Smooth muscle cell (in vitro differentiated cells): ENCODE measurements at regions not wholly inside any gene's neighbourhood (a gene's known extent, or its start where the extent isn't known, plus 50 kb on each side); places are given as distances from the start of the nearest gene placed in this dataset.

Experiments
- DNase-seq: peaks from one replicate; lab custom pipeline; 2025; ENCODE audit not compliant: unreplicated experiment; lab: John Stamatoyannopoulos, UW
- H2AFZ ChIP-seq: fragments of 200-600 bp; sonication (generic); 2 replicates; pipeline ENCODE4 v1.6.0; 2016; ENCODE audit warnings: antibody characterized with exemption, low read depth, mild to moderate bottlenecking
- H3F3A ChIP-seq: fragments of 200-600 bp; sonication (generic); 2 replicates; pipeline ENCODE4 v1.6.0; 2017; ENCODE audit warnings: antibody characterized with exemption, low read depth
- H3K27ac ChIP-seq: fragments of 200-600 bp; sonication (generic); 2 replicates; pipeline ENCODE4 v1.5.1; 2016; ENCODE audit warnings: low read depth, mild to moderate bottlenecking
- H3K27me3 ChIP-seq: fragments of 200-600 bp; sonication (generic); 2 replicates; pipeline ENCODE4 v1.6.1; 2016; ENCODE audit warnings: low read depth, mild to moderate bottlenecking
- H3K36me3 ChIP-seq: fragments of 200-600 bp; sonication (generic); 2 replicates; pipeline ENCODE4 v1.5.1; 2016; ENCODE audit warnings: low read depth
- H3K4me1 ChIP-seq: fragments of 200-600 bp; sonication (generic); 2 replicates; pipeline ENCODE4 v1.5.1; 2016; ENCODE audit warnings: low read depth
- H3K4me2 ChIP-seq: fragments of 200-600 bp; sonication (generic); 2 replicates; pipeline ENCODE4 v1.6.0; 2016; ENCODE audit warnings: mild to moderate bottlenecking
- H3K4me3 ChIP-seq: fragments of 200-600 bp; sonication (generic); 2 replicates; pipeline ENCODE4 v1.5.1; 2016; ENCODE audit warnings: mild to moderate bottlenecking
- H3K79me2 ChIP-seq: fragments of 200-600 bp; sonication (generic); 2 replicates; pipeline ENCODE4 v1.6.0; 2016; ENCODE audit warnings: low read depth, mild to moderate bottlenecking
- H3K9ac ChIP-seq: fragments of 200-600 bp; sonication (generic); 2 replicates; pipeline ENCODE4 v1.6.0; 2016; ENCODE audit warnings: low read depth
- H3K9me3 ChIP-seq: fragments of 200-600 bp; sonication (generic); replicated peaks from 2 replicates; pipeline ENCODE4 v1.5.1; 2016; ENCODE audit warnings: low read depth
- H4K20me1 ChIP-seq: fragments of 200-600 bp; sonication (generic); 2 replicates; pipeline ENCODE4 v1.6.0; 2016; ENCODE audit warnings: low read depth
- WGBS: methylation state at CpG from one replicate; pipeline ENCODE4 v1.1.7; 2016; ENCODE audit warnings: low lambda C conversion rate; 5-methylcytosine and 5-hydroxymethylcytosine counted together
- TF ChIP-seq, protein P1 (sequence below): fragments of 200-600 bp; sonication (generic); IDR thresholded peaks from 2 replicates; pipeline ENCODE4 v1.5.1; 2017; ENCODE audit warnings: borderline replicate concordance, mild to moderate bottlenecking, antibody characterized with exemption; ENCODE audit not compliant: insufficient read depth, poor library complexity, severe bottlenecking

DNA sequence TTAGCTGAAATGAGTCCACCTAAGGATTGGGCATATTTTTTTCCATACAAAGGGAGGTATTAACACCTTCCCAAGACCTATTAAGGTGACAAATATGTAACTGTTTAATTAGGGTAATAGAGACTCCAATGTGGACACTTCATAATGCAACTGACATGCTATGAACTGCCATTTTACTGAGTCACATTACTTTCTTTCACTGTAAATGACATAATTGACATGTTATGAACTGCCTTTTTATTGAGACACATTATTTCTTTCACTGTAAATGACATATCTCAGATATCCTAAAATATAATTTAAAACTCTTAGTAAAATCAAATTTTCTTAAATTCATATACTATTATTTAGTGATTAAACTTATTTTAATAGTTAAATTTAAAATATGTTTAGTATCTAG lies 528.8 kb upstream of the PCDH15 start:
- Histone ChIP-seq H4K20me1 (no peaks in the 10 kb centered on the region), H3K9ac (no peak overlapping the region), H3K27me3 (no peaks in the 10 kb centered on the region), H3K4me2 (no peak overlapping the region), H3K4me3 (no peak overlapping the region), H3K36me3 (no peaks in the 10 kb centered on the region), H2AFZ (no peak overlapping the region), H3K27ac (no peak overlapping the region), H3K4me1 (no peaks in the 10 kb centered on the region), H3F3A (peaks cover 3% of the 10 kb centered on the region), H3K79me2 (no peaks in the 10 kb centered on the region), H3K9me3 (no peaks in the 10 kb centered on the region)
- TF ChIP-seq, protein P1, sequence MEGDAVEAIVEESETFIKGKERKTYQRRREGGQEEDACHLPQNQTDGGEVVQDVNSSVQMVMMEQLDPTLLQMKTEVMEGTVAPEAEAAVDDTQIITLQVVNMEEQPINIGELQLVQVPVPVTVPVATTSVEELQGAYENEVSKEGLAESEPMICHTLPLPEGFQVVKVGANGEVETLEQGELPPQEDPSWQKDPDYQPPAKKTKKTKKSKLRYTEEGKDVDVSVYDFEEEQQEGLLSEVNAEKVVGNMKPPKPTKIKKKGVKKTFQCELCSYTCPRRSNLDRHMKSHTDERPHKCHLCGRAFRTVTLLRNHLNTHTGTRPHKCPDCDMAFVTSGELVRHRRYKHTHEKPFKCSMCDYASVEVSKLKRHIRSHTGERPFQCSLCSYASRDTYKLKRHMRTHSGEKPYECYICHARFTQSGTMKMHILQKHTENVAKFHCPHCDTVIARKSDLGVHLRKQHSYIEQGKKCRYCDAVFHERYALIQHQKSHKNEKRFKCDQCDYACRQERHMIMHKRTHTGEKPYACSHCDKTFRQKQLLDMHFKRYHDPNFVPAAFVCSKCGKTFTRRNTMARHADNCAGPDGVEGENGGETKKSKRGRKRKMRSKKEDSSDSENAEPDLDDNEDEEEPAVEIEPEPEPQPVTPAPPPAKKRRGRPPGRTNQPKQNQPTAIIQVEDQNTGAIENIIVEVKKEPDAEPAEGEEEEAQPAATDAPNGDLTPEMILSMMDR: no peak
- DNase-seq: no peak

DNA sequence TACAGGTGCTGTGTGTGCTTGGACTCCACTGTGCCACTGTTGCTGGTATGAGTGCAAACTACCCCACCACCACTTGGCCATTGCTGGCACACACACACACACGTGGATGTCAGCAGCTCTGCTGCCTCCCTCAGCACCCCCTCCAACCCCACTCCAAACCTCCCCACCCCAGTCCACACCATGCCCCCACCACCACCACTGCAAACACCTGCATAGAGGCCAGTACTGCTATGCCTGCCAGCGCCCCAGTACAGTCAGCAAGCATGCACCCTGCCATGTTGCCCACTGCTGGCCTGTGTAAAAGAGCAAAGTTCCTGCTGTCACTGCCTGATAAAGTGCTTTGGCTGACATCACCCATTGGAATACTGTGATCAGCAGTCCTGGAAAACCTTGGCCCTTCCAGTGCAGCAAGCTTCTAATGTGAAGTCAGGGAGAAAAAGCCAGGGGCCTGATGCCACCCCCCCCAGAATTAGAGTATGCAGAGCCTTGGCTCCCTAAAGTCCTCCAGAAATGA lies 519.2 kb upstream of the PCDH15 start:
- Histone ChIP-seq H3K27ac (no peak overlapping the region), H4K20me1 (no peaks in the 10 kb centered on the region), H3K4me2 (no peak overlapping the region), H3K79me2 (no peaks in the 10 kb centered on the region), H3K4me1 (no peaks in the 10 kb centered on the region), H3K9ac (no peak overlapping the region), H3K36me3 (no peaks in the 10 kb centered on the region), H3F3A (no peaks in the 10 kb centered on the region), H3K27me3 (no peaks in the 10 kb centered on the region), H3K4me3 (no peak overlapping the region), H2AFZ (no peak overlapping the region), H3K9me3 (no peaks in the 10 kb centered on the region)
- DNase-seq: no peak
- TF ChIP-seq, protein P1: no peak
- WGBS: 92% methylated on average over 2 of the region's 2 CpGs

DNA sequence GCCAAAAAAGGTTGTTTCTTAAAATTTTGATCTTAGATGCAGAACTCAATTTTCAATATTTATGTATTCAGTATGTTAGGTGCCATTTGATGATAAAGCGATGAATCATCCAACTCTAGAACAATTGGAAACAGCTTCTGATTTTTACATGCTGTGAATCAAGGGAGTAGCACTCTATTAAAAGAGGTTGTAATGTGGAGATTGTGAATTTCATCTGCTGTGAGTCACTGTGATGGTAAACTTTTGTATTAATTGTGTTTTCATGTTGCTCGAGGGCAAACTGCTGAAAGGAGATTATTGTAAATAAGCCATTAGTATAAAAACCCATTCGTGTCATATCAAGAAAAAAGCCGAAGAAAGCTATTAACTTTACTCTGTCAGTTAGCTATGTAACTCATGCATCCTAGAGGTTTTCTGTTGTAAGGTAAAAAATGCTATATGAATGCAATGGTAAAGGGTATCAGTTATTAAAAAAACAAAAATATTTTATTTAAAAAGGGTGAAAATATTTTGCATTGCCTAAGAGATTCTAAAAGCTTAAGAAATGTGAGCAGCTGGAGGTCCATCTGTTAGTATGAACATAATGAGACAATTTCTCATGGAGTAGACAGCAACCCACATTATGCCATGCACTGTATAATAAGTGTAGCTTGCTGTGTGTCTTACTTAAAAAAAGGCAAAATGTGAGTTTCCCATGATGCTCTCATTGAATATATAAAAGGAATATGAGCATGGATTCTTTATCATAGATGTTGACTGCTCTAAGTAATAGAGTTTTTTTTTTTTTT lies 511.0 kb upstream of the PCDH15 start:
- H3K9me3 ChIP-seq: no peaks in the 10 kb centered on the region
- no peak overlapping the region for H3K4me3 ChIP-seq
- TF ChIP-seq, protein P1: no peak
- H2AFZ ChIP-seq: no peak overlapping the region
- no peaks in the 10 kb centered on the region for H3K79me2 ChIP-seq
- no peak overlapping the region for H3K9ac ChIP-seq
- no peaks in the 10 kb centered on the region for H3K4me1 ChIP-seq
- no peak overlapping the region for H3K4me2 ChIP-seq
- DNase-seq: no peak
- no peaks in the 10 kb centered on the region for H4K20me1 ChIP-seq
- H3K27ac ChIP-seq: no peak overlapping the region
- H3K27me3 ChIP-seq: peaks cover 5% of the 10 kb centered on the region
- WGBS: 73% methylated on average over 4 of the region's 4 CpGs
- H3F3A ChIP-seq: no peaks in the 10 kb centered on the region
- no peaks in the 10 kb centered on the region for H3K36me3 ChIP-seq

DNA sequence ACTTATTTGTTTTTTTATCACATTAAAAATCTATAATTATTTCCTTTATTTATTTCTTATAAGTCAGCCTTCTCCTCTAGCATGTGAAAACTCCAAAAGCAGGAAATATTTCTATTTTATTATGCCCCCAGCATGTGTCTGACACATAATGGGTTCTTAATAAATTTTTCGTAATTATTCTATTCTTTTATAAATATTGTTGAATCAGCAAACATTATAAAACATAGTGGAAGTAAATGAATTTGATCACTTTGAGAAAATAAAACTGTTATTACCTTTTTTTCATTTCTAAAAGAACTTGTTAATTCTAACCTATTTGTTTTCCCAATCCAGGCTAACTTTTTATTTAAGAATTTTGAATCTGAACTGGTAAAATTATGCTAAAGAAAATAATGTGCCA lies 509.1 kb upstream of the PCDH15 start:
- H3F3A ChIP-seq: no peaks in the 10 kb centered on the region
- H3K27ac ChIP-seq: no peak overlapping the region
- TF ChIP-seq, protein P1: no peak
- H3K27me3 ChIP-seq: peaks cover 5% of the 10 kb centered on the region
- no peaks in the 10 kb centered on the region for H3K79me2 ChIP-seq
- no peaks in the 10 kb centered on the region for H3K9me3 ChIP-seq
- H3K36me3 ChIP-seq: no peaks in the 10 kb centered on the region
- H3K4me1 ChIP-seq: no peaks in the 10 kb centered on the region
- no peak overlapping the region for H3K4me2 ChIP-seq
- 80% methylated on average over 1 of the region's 1 CpG for WGBS
- no peak overlapping the region for H2AFZ ChIP-seq
- no peak for DNase-seq
- H3K9ac ChIP-seq: no peak overlapping the region
- no peaks in the 10 kb centered on the region for H4K20me1 ChIP-seq
- H3K4me3 ChIP-seq: no peak overlapping the region
